ENCODE measurements at regions not wholly inside any gene's neighbourhood (a gene's known extent, or its start where the extent isn't known, plus 50 kb on each side); places are given as distances from the start of the nearest gene placed in this dataset.

GRCh38 chr13:40145139-40145538, 489.7 kb downstream of the COG6 start:
- no peak for TF ChIP-seq CTCF (conservative IDR thresholded peaks at IDR 0.05 in 1 of 2, IDR thresholded peaks at IDR 0.05 in 1 of 2; ENCODE audit: low read depth in 1 of 2, low read length in 2 of 2)
- TF ChIP-seq EZH2 (IDR thresholded peaks at IDR 0.05; ENCODE audit: low read length, missing control alignments) = no peak

Measured in fibroblast of lung (primary cell).